ENCODE measurements at regions not wholly inside any gene's neighbourhood (a gene's known extent, or its start where the extent isn't known, plus 50 kb on each side); places are given as distances from the start of the nearest gene placed in this dataset.
"Not testable (repeated sequence)": the region's sequence is repeated elsewhere in the genome, so short reads cannot be mapped to it uniquely, and the experiment has no call there.

DNA sequence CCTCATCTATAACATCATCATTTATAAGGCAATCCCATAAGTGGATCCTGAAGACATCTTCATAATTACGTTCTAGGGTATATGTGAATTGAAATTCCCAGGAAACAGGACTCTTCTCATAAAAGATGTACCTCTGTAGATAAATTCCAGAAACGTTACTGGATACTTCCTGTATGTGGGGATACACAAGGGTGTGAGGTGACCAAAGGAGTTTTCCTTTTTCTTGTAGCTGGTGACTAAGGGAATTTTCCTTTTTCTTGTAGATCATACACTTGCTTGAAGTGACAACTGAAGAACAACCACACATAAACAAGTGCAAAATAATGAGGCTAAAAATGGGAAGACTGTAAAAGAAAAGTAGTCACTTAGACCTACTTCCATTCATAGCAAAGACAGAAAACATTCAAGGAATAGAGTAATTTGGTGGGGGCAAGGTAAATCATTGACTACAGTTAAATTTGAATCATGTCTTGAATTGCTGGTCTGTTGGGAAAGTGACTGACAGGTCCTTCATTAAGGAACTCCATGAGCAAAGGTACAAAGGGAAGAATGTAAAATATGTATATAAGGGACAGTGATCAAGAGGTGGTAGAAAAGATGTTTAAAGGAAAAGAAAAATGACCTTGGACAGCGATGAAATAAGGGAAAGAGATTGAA lies 53.2 kb upstream of the UBE2E3 start:
- no peak for DNase-seq

DNA sequence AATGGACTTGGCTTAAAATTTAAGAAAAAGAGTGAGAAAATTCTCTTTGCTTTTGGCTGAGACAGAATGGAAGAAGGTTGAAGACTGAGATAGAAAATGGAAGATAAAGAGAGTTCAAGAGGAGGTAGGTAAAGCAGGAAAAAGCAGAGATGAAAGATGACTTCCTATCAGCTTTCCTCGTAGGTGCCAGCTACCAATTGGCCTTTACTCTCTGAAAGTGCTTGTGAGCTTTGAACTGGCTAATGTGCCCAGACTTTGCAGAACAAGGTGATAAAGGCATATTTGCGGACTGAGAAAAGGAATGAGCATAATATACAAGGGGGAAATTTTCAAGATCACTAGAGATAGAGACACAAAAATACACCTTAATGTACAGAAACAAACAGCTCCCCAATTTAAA lies 54.7 kb upstream of the UBE2E3 start:
- DNase-seq: no peak

DNA sequence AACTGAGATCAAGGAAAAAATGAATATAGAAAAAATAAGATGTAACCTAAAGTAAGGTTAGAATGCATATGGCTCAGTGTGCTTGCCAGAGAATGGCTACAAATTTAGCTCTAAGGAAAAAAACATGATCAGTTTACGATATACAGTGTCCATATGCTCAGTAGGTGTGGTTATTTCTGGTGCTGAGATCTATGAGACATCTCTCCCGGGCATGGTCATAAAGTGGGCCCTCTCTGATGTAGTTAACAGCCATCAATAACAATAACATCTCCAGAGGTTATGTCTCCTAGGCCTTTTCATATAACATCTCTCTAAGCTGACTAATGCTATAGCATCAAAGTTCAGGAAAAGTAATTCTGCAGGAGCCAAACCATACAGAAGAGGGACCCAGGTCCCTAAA lies 56.3 kb upstream of the UBE2E3 start:
- no peak for DNase-seq

DNA sequence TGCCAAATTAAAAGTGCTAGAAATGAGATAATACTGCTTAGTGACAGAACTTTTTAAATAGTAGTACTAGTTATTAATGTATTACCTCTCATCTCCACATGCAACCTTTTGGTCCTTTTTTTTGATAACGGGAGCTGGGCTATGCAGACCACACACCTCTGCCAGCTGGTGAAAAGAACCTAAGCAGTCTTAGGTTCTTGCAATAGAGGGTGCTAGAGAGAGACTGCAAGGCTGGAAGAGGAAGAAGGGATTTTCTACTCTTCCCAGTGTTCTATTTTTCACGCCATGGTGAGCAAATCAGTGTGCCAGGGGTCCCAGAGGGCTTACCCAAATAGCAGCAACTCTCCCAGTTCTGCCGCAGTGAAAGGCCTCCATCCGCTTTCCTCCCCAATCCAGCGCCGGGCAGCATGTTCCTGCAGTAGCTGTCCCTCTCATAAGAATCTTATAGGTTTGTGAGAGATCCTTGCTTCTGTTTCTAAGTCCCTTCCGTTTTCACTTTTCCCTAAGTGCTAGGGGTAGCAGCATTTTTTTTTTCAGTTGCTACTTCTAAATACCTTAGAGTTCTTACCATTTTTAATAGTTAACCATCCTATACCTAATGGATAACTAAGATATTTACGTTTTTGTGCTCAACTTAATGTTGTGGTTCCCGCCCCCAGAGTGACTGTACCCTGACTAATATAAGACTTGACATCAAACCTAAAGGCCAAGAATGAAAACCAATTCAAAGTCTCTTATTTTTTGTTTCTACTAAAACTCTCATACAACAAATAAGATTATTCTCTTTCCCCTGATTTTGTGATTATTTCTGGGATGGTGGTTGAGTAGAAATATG lies 69.4 kb upstream of the UBE2E3 start:
- DNase-seq: peak; percentile 29

DNA sequence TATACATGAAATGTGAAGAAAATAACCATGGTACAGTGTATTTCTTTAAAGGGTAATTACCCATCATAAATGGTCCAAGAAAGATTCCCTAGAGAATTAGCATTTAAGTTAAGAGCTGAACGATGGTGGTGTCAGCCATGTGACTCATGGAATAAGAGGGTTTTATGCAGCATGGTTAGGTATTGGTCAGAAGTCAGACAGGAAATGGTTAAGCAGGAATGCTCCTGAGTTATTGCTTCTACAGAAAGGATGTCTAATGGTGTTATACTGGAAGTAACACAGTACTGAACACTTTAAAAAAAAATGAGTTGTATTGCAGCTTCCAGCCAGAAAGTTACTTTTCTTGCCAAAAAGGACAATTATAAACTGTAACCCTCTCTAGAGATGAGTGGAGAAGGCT lies 72.7 kb upstream of the UBE2E3 start:
- DNase-seq: peak; percentile 81

DNA sequence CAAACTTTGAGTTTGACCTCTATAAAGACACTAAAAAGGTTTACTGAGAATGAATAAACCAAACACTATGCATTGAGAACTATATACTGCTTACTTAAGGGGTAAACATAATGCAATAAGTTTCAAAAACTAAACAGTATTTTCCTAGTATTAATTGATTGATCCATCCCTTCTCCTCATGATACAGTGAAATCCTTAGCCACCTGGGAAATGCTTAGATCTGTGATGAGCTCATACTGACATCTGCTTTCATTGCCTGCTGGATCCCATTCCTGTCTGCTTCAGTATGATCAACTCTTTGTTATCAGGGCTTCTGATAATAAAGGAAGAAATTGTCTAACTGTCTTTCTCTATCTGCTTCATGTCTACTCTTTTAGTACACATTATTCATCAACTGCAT lies 74.9 kb upstream of the UBE2E3 start:
- DNase-seq: no peak

DNA sequence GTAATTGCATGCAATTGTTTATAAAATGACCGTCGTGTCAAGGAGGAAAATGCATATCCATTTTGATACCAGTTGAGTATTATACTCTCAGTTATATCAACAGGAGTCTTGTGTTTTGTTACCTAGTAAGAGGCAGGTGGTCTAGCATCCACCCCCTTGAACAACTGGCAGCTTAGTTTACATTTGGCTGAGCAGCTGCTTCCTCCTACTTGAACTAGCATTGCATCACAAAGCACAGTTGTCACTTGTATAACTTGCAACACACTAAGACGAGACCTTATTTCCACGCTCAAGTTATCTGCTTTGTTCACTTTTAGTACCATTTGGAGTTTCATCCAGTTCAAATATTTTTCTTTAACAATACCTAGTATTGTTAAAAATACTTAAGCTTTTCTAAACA lies 75.4 kb upstream of the UBE2E3 start:
- DNase-seq: no peak

DNA sequence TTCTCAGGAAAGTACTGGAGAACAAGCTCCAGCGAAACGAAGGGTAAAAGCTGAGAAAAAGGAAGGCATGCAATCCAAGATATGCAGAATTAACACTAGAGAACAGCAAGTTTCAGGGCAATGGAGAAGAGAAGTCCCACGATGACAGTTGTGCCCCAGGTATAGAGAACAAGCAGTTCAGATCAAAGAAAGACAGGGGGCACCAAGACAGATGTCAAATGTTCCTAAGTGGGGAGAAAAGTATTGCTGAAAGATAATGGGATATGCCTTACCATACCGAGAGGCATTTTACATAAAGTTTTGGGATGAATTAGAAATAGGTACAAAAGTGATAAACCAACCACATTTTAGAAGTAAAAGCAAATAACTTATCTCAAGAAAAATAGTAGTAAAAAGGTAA lies 79.1 kb upstream of the UBE2E3 start:
- DNase-seq: no peak

DNA sequence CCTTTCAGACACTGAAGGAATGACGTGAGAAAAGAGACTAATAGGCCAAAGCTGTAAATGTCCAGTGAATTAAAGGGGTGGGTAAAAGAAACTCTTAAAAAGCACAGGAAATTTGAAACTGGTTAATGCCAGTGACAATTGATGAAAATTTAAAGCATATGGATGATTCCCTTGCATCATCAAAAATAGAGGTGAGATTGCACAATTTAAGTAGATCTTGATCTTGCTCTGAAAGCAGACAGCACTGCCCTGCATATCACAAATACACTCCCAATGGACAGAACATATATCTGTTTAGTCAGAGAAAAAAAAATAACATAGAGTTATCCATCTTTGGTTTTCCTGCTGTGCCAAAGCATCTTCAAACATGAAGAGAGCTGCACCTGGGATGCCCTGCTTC lies 86.7 kb upstream of the UBE2E3 start:
- no peak for DNase-seq

DNA sequence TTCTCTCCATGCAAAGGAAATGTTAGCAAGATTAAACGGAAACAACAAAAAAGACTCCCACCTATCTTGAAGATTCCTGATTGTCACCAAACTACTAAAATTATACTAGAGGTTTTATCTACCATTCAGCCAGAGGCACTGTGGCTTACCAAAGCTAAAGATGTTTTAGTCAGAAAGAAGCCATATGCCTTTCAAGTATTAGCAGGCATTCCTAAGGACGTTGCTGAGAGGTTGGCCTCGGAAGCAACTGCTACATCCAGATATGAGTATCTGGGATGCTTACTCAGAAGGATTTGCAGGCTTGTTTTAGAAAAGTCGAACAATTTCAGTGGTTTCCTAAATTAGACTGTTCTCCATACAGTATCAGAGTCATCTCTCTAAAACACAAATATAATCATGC lies 88.3 kb upstream of the UBE2E3 start:
- DNase-seq: no peak

DNA sequence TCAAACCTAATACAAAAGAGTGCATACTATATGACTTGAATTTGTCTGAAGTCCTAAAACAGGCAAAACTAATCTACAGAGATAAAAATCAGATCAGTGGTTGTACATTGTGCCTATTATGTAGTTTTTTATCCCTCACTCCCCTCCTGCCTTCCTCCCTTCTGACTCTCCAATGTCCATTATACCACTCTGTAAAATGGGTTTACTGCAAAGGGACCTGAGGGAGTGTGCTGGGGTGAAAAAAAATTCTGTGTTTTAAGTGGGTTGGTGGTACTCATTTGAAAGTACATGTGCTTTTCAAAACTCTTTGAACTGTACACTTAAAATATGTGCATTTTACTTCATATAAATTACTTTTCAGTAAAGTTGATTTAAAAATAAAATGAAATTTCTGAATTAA lies 89.0 kb upstream of the UBE2E3 start:
- no peak for DNase-seq

DNA sequence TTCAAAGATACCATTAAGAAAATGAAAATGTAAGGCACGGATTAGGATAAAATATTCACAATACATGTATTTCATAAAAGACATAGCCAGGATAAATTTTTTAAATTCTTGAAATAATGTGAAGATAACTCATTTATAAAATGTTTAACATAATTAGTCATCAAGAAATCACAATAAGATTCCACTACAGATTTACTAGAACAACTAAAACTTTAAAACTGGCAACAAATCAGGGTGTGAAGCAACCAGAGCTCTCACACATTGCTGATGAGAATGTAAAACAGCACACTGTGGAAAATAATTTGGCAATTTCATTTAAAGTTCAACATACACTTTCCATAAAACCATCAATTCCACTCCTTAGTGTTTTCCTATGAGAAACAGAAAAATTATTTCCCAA lies 89.6 kb upstream of the UBE2E3 start:
- peak; percentile 61 for DNase-seq

DNA sequence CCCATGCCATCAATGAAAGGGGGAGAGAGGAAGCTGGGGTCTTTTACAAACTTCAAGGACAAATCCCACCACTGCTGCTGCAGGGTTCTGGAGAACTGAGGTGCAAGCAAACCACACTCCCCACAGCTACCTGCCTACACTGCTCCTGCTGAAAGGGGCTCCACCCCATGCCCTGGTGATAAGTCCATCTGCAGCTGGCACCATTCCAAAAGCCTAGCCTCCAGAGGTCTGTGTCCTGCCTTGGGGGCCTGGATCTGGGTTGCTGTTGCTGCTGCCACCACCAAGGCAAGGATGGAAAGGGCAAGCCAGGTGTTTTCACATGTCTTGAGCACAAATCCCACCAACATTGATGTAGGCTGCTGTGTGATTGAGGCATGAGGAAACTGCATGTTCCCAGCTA lies 97.4 kb upstream of the UBE2E3 start:
- DNase-seq: no peak

DNA sequence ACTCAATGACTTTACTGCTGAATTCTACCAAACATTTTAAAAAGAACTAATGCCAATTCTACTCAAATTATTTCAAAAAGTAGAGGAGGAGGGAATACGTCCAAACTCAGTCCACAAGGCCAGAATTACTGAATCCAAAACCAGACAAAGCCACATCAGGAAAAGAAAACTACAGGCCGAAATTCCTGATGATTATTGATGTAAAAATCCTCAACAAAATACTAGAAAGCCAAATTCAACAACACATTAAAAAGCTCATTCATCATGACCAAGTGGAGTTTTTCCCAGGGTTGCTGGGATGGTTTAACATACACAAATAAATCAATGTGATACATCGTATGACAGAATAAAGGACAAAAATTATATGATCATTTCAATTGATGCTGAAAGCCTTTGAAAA lies 103.9 kb upstream of the UBE2E3 start:
- DNase-seq: no peak

DNA sequence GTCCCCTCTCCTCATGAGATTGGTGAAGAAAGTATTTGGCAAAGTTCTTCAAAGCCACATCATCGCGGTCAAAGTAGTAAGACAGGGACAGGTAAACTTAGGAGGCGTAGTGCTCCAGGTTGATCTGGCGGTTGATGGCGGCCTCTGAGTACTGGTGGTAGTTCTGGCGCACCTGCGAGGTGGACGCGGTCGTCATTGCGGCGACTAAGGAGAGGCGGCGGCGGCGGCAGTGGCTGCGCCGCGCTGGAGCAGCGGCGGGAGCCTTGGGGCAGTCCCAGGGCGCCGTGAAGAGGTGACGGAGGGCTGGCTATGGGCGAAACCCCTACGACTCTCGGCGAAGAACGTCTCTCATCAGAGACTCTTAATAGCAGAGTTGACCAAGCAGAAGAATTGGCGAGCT lies 107.2 kb upstream of the UBE2E3 start:
- DNase-seq: no peak

DNA sequence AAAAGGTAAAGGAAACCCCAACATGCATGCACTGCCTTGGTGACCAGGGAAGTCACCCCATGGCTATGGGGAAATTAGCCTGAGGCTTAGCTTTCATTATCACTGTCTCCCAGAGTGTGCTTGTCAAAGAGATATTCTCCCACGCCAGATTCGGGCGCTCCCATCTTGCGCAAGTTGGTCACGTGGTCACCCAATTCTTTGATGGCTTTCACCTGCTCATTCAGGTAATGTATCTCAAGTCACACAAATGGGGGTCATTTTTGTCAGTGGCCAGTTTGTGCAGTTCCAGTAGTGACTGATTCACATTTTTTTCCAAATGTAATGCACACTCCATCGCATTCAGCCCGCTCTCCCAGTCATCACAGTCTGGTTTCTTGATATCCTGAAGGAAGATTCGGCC lies 107.6 kb upstream of the UBE2E3 start:
- DNase-seq: not testable (repeated sequence)

DNA sequence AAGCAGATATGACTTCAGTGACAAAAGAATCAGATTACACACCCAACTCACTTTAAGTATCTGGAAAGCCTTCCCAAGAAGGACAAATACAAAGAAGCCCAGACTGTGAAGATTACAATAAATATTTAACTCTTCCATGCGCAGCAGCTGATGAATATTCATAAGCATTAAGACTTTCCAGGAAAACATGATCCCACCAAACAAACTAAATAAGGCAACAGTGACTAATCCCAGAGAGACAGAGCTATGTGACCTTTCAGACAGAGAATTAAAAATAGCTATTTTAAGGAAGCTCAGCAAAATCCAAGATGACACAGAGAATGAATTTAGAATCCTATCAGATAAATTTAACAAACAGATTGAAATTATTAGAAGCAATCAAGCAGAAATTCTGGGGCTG lies 108.2 kb upstream of the UBE2E3 start:
- DNase-seq: peak; percentile 68

DNA sequence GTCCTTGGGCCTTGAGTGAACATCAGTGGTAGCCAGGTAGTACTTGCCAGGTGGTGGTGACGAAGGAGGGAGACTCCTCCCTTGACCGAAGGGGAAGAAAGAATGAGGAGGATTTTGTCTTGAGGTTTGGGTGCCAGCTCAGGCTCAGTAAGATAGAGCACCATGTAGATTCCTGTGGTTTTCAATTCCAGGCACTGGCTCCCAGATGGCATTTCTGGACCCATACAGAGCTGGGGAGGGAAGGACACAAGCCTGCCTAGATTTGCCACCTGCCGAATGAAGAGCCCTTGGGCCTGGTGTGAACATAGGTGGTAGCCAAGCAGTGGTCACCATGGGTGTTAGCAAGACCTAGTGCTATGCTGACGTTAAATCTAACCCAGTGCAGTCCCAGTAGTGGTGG lies 108.8 kb upstream of the UBE2E3 start:
- DNase-seq: no peak

DNA sequence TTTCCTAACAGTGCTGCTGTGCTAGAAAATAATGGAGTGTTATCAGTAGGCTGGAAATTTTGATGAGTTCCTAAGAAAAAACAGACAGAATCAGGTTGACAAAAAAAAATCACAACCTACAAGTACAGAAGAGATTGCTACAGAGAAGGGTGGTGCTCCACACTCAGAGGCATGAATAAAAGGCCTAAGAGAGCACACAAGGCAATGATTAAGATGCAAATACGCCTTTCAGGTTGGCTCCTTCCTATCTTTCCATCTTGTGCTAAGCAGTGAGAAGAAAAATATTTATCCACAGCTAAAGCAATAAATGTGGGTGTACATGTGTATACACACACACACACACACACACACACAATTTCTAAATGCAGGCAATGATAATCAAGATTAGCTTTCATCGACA lies 130.6 kb upstream of the UBE2E3 start:
- DNase-seq: no peak

DNA sequence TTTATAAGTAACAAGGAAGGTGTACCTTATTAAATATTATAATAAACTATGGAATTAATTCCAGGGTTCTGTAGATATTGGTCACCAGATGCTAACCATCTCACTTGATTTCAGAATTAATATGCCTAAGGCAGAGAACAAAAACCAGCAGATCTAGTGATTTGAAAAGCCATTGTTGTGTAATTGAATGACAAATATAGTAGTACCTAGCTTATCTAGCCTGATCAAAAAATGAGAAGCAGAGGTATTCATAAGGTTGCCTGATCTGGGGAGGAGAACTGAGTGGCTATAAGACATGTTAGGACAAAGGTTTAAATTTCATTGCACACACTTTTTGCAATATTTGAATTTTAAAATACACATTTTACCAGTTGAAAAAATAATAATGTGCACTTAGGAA lies 132.0 kb upstream of the UBE2E3 start:
- DNase-seq: no peak

DNA sequence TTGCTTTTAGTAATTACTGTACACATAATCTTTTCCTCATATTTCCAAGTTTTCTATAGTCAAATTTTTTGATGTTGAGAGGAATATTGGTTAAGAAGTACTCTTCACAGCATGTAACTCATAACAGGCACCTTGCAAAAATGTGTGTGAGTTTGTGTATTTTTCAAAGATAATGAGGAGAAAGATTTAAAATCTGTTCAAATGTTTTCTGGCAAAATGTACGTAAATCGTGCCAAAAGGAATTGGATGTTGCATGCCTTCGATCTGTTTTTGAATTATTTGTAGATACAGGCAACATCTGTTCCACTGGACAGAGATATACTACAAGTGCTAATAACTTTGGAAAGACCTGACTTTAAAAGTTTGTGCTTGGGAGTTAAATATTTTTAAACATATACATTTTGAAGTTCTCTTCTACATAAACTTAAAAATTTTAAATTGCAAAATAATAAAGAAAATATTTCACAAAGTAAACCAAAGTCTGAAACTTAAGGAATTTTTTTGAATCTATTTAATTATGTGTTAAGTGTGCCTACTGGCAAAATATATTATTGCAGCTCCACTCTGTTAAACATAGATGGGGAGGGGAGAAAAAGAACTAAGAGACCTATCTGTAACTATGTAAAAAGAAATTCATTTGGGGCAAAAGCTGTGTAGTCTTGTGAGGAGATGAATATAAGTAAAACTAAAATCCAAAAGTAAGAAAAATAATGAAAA lies 133.5 kb upstream of the UBE2E3 start:
- peak; percentile 5 for DNase-seq

DNA sequence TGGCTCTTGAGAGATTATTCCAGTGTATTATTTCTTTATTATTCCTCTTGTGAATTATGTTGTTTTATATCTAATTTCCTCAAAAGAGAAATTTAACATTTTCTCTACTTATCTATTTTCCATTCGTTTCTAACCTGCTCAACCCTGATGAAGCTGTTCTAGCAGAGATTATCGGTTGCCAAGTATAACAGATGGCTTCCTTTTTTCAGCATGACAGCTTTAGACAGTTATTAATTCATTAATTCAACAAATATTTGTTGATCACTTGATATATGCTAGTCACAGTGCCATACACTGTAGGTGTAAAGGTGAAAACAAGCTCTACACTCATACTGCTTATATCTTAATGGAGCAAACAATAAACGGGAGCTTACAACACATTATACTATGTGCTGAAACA lies 137.9 kb upstream of the UBE2E3 start:
- DNase-seq: no peak

DNA sequence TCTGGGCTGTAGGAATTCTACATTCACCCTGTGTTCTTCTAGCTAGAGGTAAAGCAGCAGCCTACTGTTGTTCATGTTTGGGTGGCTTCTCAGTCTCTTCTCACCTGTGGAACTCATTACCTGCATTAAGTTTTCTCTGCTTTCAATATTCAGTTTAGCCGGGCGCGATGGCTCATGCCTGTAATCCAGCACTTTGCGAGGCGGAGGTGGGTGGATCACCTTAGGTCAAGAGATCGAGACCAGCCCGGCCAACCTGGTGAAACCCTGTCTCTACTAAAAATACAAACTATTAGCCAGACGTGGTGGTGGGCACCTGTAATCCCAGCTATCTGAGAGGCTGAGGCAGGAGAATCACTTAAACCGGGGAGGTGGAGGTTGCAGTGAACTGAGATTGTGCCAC lies 139.8 kb upstream of the UBE2E3 start:
- no peak for DNase-seq

DNA sequence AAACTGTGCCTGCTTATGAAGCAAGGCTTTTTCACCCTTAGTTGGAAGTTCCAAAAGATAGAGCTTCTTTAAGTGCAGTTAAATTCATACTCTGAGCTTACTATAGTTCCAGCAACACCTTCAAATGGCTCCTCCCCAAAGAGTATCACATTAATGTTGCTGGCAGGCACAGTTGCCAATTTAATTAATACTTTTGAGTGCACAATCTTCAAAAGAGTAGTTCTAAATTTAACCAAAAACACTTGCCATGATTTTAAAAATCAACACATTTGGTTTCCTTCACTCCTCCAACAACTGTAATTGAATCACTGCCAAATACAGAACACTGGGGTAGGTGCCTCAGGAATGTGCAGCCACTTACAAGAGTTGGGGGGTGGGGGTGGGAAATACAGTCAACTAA lies 150.6 kb upstream of the UBE2E3 start:
- no peak for DNase-seq
